ENCODE measurements at regions not wholly inside any gene's neighbourhood (a gene's known extent, or its start where the extent isn't known, plus 50 kb on each side); places are given as distances from the start of the nearest gene placed in this dataset.

GRCh38 chr2:156704617-156705016, 268.4 kb downstream of the GPD2 start:
- DNase-seq, result no peak
- in situ Hi-C loops (cut with MboI), result no loop called here
- TF ChIP-seq EZH2 (IDR thresholded peaks at IDR 0.05; ENCODE audit: insufficient read depth, poor library complexity, severe bottlenecking) (no peak), EZH2phosphoT487 (IDR thresholded peaks at IDR 0.05; ENCODE audit: insufficient read depth, low read depth) (no peak)
- WGBS, 2 experiments (ENCODE audit: low coverage in 1 of 2, low lambda C conversion rate in 2 of 2, missing lambda C conversion rate in 2 of 2), result 53 to 58% methylated on average over 3 of the region's 3 CpGs
- no peaks in the 10 kb centered on the region for H3K36me3 ChIP-seq (ENCODE audit: low read depth)
- no peaks in the 10 kb centered on the region for H3K79me2 ChIP-seq (ENCODE audit: insufficient read depth)
- H3K4me1 ChIP-seq (ENCODE audit: insufficient read depth), result no peaks in the 10 kb centered on the region
- no peaks in the 10 kb centered on the region for H3K9me3 ChIP-seq (ENCODE audit: low read depth)
- H3K9me2 ChIP-seq (ENCODE audit: insufficient read depth), result no peaks in the 10 kb centered on the region
- H3K9ac ChIP-seq, result no peak overlapping the region
- no peak overlapping the region for H3K27ac ChIP-seq
- no peak overlapping the region for H3K4me3 ChIP-seq
- no peak overlapping the region for H3K4me2 ChIP-seq (ENCODE audit: unreplicated experiment)
- peaks cover 5% of the 10 kb centered on the region; the same call in 1 of the 2 replicates for H3K27me3 ChIP-seq (replicated peaks; ENCODE audit: insufficient read depth)
- no peak overlapping the region for H2AFZ ChIP-seq
- H4K20me1 ChIP-seq (ENCODE audit: insufficient read depth), result no peaks in the 10 kb centered on the region
- H3F3A ChIP-seq (ENCODE audit: insufficient read depth), result no peaks in the 10 kb centered on the region

- no peak overlapping the region for H3K27ac ChIP-seq
- 4 to 10% methylated on average over 2 of the region's 2 CpGs for WGBS, 2 experiments (ENCODE audit: low coverage in 1 of 2, low lambda C conversion rate in 2 of 2, missing lambda C conversion rate in 2 of 2)
- H3K4me2 ChIP-seq (ENCODE audit: unreplicated experiment), result no peak overlapping the region
- peaks cover 5% of the 10 kb centered on the region; the same call in 1 of the 2 replicates for H3K27me3 ChIP-seq (replicated peaks; ENCODE audit: insufficient read depth)
- H4K20me1 ChIP-seq (ENCODE audit: insufficient read depth), result no peaks in the 10 kb centered on the region
- H3F3A ChIP-seq (ENCODE audit: insufficient read depth), result no peaks in the 10 kb centered on the region
- DNase-seq, result no peak
- H3K9me3 ChIP-seq (ENCODE audit: low read depth), result no peaks in the 10 kb centered on the region
- H3K9ac ChIP-seq, result no peak overlapping the region
- H3K36me3 ChIP-seq (ENCODE audit: low read depth), result no peaks in the 10 kb centered on the region
- no peaks in the 10 kb centered on the region for H3K79me2 ChIP-seq (ENCODE audit: insufficient read depth)
- H3K4me1 ChIP-seq (ENCODE audit: insufficient read depth), result no peaks in the 10 kb centered on the region
- in situ Hi-C loops (cut with MboI), result no loop called here
- no peaks in the 10 kb centered on the region for H3K9me2 ChIP-seq (ENCODE audit: insufficient read depth)
- no peak overlapping the region for H2AFZ ChIP-seq
- no peak for TF ChIP-seq EZH2phosphoT487 (IDR thresholded peaks at IDR 0.05; ENCODE audit: insufficient read depth, low read depth)
- TF ChIP-seq EZH2 (IDR thresholded peaks at IDR 0.05; ENCODE audit: insufficient read depth, poor library complexity, severe bottlenecking), result no peak
- H3K4me3 ChIP-seq, result no peak overlapping the region
Measured at GRCh38 chr2:156706576-156706975, 270.4 kb downstream of the GPD2 start.

- no peaks in the 10 kb centered on the region for H3F3A ChIP-seq (ENCODE audit: insufficient read depth)
- H4K20me1 ChIP-seq (ENCODE audit: insufficient read depth), result no peaks in the 10 kb centered on the region
- H3K4me2 ChIP-seq (ENCODE audit: unreplicated experiment), result no peak overlapping the region
- no peak overlapping the region for H3K27ac ChIP-seq
- no peaks in the 10 kb centered on the region for H3K9me2 ChIP-seq (ENCODE audit: insufficient read depth)
- no peaks in the 10 kb centered on the region for H3K4me1 ChIP-seq (ENCODE audit: insufficient read depth)
- no peaks in the 10 kb centered on the region for H3K9me3 ChIP-seq (ENCODE audit: low read depth)
- H3K27me3 ChIP-seq (replicated peaks; ENCODE audit: insufficient read depth), result peaks cover 8% of the 10 kb centered on the region; the same call in 1 of the 2 replicates
- no peak for TF ChIP-seq EZH2phosphoT487 (IDR thresholded peaks at IDR 0.05; ENCODE audit: insufficient read depth, low read depth)
- H3K9ac ChIP-seq, result no peak overlapping the region
- no peak overlapping the region for H3K4me3 ChIP-seq
- DNase-seq, result no peak
- in situ Hi-C loops (cut with MboI), result no loop called here
- H3K79me2 ChIP-seq (ENCODE audit: insufficient read depth), result no peaks in the 10 kb centered on the region
- H2AFZ ChIP-seq, result no peak overlapping the region
- 37 to 45% methylated on average over 2 of the region's 2 CpGs for WGBS, 2 experiments (ENCODE audit: low coverage in 1 of 2, low lambda C conversion rate in 2 of 2, missing lambda C conversion rate in 2 of 2)
- no peaks in the 10 kb centered on the region for H3K36me3 ChIP-seq (ENCODE audit: low read depth)
Measured at GRCh38 chr2:156708051-156708450, 271.9 kb downstream of the GPD2 start.

- H3K9me2 ChIP-seq (ENCODE audit: insufficient read depth), result no peaks in the 10 kb centered on the region
- no peaks in the 10 kb centered on the region for H3K4me1 ChIP-seq (ENCODE audit: insufficient read depth)
- 0 out of 2 replicates have a peak, but pooled peaks cover 4% of the 10 kb centered on the region for H3K27me3 ChIP-seq (replicated peaks; ENCODE audit: insufficient read depth)
- in situ Hi-C loops (cut with MboI), result no loop called here
- no peak overlapping the region for H3K4me2 ChIP-seq (ENCODE audit: unreplicated experiment)
- no peak for DNase-seq
- no peaks in the 10 kb centered on the region for H4K20me1 ChIP-seq (ENCODE audit: insufficient read depth)
- H3K79me2 ChIP-seq (ENCODE audit: insufficient read depth), result no peaks in the 10 kb centered on the region
- no peak overlapping the region for H3K9ac ChIP-seq
- no peaks in the 10 kb centered on the region for H3K36me3 ChIP-seq (ENCODE audit: low read depth)
- H2AFZ ChIP-seq, result no peak overlapping the region
- no peaks in the 10 kb centered on the region for H3K9me3 ChIP-seq (ENCODE audit: low read depth)
- no peak overlapping the region for H3K27ac ChIP-seq
- H3F3A ChIP-seq (ENCODE audit: insufficient read depth), result no peaks in the 10 kb centered on the region
- WGBS, 2 experiments (ENCODE audit: low coverage in 1 of 2, low lambda C conversion rate in 2 of 2, missing lambda C conversion rate in 2 of 2), result 42 to 49% methylated on average over 4 of the region's 4 CpGs
- H3K4me3 ChIP-seq, result no peak overlapping the region
- TF ChIP-seq EZH2 (IDR thresholded peaks at IDR 0.05; ENCODE audit: insufficient read depth, poor library complexity, severe bottlenecking), result no peak
- no peak for TF ChIP-seq EZH2phosphoT487 (IDR thresholded peaks at IDR 0.05; ENCODE audit: insufficient read depth, low read depth)
Measured at GRCh38 chr2:156709091-156709490, 272.9 kb downstream of the GPD2 start.

- DNase-seq, result no peak
- Histone ChIP-seq H3F3A (ENCODE audit: insufficient read depth) (no peaks in the 10 kb centered on the region), H3K9me3 (ENCODE audit: low read depth) (no peaks in the 10 kb centered on the region), H3K4me1 (ENCODE audit: insufficient read depth) (no peaks in the 10 kb centered on the region), H3K79me2 (ENCODE audit: insufficient read depth) (no peaks in the 10 kb centered on the region), H3K36me3 (ENCODE audit: low read depth) (no peaks in the 10 kb centered on the region), H3K27me3 (replicated peaks; ENCODE audit: insufficient read depth) (no peaks in the 10 kb centered on the region), H2AFZ (no peak overlapping the region), H3K4me2 (ENCODE audit: unreplicated experiment) (no peak overlapping the region), H3K9me2 (ENCODE audit: insufficient read depth) (no peaks in the 10 kb centered on the region), H3K9ac (no peak overlapping the region), H3K4me3 (no peak overlapping the region), H3K27ac (no peak overlapping the region), H4K20me1 (ENCODE audit: insufficient read depth) (no peaks in the 10 kb centered on the region)
- TF ChIP-seq EZH2phosphoT487 (IDR thresholded peaks at IDR 0.05; ENCODE audit: insufficient read depth, low read depth), result no peak
- TF ChIP-seq EZH2 (IDR thresholded peaks at IDR 0.05; ENCODE audit: insufficient read depth, poor library complexity, severe bottlenecking), result no peak
- 4 to 7% methylated on average over 3 of the region's 3 CpGs for WGBS, 2 experiments (ENCODE audit: low coverage in 1 of 2, low lambda C conversion rate in 2 of 2, missing lambda C conversion rate in 2 of 2)
- in situ Hi-C loops (cut with MboI), result no loop called here
Measured at GRCh38 chr2:156719036-156719435, 282.9 kb downstream of the GPD2 start.
